Prostate gland (tissue), 2 donors: ENCODE measurements at regions not wholly inside any gene's neighbourhood (a gene's known extent, or its start where the extent isn't known, plus 50 kb on each side); places are given as distances from the start of the nearest gene placed in this dataset.

Source experiments
- DNase-seq: peaks from one replicate; pipeline ENCODE4 v3.0.0-alpha.2; 2019; ENCODE audit warnings: low spot score
- H3K27ac ChIP-seq, 2 donors: fragments of 200-600 bp; sonication (generic); 2 replicates each; pipeline ENCODE4 v1.5.1; 2017 to 2019
- H3K27me3 ChIP-seq: fragments of 200-600 bp; sonication (generic); replicated peaks from 2 replicates; pipeline ENCODE4 v1.5.1; 2019; ENCODE audit not compliant: insufficient read depth
- H3K36me3 ChIP-seq, 2 donors: fragments of 200-600 bp; sonication (generic); 1 replicate in 1 of 2; 2 replicates in 1 of 2; pipeline versions ENCODE4 v1.5.1 to v1.8.1; 2017 to 2019
- H3K4me1 ChIP-seq: fragments of 200-600 bp; sonication (generic); replicated peaks from 2 replicates; pipeline ENCODE4 v1.5.1; 2019
- H3K4me3 ChIP-seq, 2 donors: fragments of 200-600 bp; sonication (generic); 2 replicates each; pipeline ENCODE4 v1.5.1; 2017 to 2019
- H3K9me3 ChIP-seq: fragments of 200-600 bp; sonication (generic); 2 replicates; pipeline ENCODE4 v1.5.1; 2017
- POLR2A ChIP-seq: fragments of 450-650 bp; IDR thresholded peaks from one replicate; pipeline ENCODE4 v1.6.1; 2016; ENCODE audit warnings: antibody characterized with exemption, mild to moderate bottlenecking
- POLR2AphosphoS5 ChIP-seq: sonication (generic); formaldehyde crosslinking; IDR thresholded peaks from one replicate; pipeline ENCODE4 v1.6.1; 2017; ENCODE audit warnings: antibody characterized with exemption
- WGBS: methylation state at CpG from one replicate; pipeline ENCODE4 v1.1.5; 2018; 5-methylcytosine and 5-hydroxymethylcytosine counted together
- intact Hi-C: fragments of 100-400 bp; cut with DNase I; formaldehyde crosslinking; loops from one replicate; pipeline ENCODE4 v1.14.2; 2022
- TF ChIP-seq, protein P1 (sequence below), 4 experiments: fragments of 200-600 bp in 2 of 4; fragments of 450-650 bp in 2 of 4; sonication (generic) in 2 of 4; IDR thresholded peaks; 1 replicate in 3 of 4; 2 replicates in 1 of 4; pipeline ENCODE4 v1.5.1; 2016 to 2019; ENCODE audit warnings: antibody characterized with exemption in 4 of 4, mild to moderate bottlenecking in 2 of 4, moderate library complexity in 2 of 4

DNA sequence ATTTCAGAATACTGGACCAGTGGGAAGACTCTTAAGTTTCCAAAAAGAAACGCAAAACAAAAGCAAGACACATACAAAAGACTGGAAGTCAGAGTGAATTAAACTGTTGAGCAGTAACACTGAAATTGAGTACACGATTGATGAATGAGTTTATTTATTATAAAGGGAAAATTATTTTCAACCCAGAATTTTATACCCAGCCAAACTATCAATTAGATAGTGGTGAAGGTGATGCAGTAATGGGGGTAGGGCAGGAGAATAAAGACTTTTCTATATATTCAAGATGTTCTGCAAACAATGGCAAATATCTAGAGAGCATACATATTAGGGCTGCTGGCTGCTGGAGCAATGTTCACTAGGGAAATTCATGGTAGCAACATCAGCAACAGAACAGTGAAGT lies 143.7 kb upstream of the NPVF start:
- TF ChIP-seq POLR2A (no peak), POLR2AphosphoS5 (no peak)
- TF ChIP-seq, protein P1, sequence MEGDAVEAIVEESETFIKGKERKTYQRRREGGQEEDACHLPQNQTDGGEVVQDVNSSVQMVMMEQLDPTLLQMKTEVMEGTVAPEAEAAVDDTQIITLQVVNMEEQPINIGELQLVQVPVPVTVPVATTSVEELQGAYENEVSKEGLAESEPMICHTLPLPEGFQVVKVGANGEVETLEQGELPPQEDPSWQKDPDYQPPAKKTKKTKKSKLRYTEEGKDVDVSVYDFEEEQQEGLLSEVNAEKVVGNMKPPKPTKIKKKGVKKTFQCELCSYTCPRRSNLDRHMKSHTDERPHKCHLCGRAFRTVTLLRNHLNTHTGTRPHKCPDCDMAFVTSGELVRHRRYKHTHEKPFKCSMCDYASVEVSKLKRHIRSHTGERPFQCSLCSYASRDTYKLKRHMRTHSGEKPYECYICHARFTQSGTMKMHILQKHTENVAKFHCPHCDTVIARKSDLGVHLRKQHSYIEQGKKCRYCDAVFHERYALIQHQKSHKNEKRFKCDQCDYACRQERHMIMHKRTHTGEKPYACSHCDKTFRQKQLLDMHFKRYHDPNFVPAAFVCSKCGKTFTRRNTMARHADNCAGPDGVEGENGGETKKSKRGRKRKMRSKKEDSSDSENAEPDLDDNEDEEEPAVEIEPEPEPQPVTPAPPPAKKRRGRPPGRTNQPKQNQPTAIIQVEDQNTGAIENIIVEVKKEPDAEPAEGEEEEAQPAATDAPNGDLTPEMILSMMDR (IDR thresholded peaks at IDR 0.05): no peak
- Histone ChIP-seq H3K27ac (no peak overlapping the region), H3K27me3 (no peaks in the 10 kb centered on the region), H3K4me1 (no peaks in the 10 kb centered on the region), H3K9me3 (no peaks in the 10 kb centered on the region), H3K4me3 (no peak overlapping the region), H3K36me3 (no peaks in the 10 kb centered on the region)
- WGBS: 95% methylated on average over 2 of the region's 2 CpGs
- no peak for DNase-seq
- intact Hi-C loops: no loop called here

DNA sequence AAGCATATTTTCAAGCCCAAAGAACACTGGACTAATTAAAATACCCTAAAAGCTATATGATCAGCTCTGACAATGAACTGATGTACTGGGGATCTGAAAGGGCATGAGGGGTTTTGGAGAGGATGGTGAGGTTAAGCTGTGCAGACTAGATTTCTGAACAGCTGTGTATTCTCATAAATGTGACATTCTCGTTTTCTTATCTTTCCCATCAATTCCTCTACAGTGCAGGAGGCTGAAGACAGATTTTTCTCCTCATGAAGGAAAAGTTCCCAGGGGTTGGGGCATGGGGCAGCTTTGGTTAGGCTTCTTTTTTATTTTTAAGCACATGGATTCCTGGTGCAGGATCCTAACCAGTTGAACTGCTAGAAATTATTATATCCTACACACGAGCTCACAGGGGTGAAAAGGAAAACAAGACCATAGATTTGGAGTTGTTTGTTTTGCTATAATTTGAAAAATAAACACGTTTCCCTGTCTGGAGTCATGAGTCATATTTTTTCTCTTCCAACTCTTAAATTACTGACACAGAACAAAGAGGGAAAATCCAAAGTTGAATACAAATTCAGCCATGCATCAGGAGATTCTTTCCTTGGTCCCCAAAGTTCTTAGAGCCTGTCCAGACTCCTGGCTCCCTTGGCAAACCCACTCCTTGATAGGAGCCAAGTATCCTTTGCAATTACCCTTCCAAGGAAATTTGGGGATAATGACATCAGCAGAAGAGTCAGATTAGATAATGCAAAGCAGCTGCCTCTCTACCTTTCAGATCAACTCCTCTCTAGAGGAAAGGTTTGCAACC lies 147.7 kb upstream of the NPVF start:
- Histone ChIP-seq H3K27ac (no peak overlapping the region), H3K9me3 (no peaks in the 10 kb centered on the region), H3K4me1 (no peaks in the 10 kb centered on the region), H3K4me3 (no peak overlapping the region), H3K36me3 (no peaks in the 10 kb centered on the region), H3K27me3 (no peaks in the 10 kb centered on the region)
- 11% methylated on average over 3 of the region's 3 CpGs for WGBS
- no peak for TF ChIP-seq POLR2A
- TF ChIP-seq POLR2AphosphoS5: no peak
- TF ChIP-seq, protein P1 (IDR thresholded peaks at IDR 0.05): no peak
- intact Hi-C loops: no loop called here
- no peak for DNase-seq

DNA sequence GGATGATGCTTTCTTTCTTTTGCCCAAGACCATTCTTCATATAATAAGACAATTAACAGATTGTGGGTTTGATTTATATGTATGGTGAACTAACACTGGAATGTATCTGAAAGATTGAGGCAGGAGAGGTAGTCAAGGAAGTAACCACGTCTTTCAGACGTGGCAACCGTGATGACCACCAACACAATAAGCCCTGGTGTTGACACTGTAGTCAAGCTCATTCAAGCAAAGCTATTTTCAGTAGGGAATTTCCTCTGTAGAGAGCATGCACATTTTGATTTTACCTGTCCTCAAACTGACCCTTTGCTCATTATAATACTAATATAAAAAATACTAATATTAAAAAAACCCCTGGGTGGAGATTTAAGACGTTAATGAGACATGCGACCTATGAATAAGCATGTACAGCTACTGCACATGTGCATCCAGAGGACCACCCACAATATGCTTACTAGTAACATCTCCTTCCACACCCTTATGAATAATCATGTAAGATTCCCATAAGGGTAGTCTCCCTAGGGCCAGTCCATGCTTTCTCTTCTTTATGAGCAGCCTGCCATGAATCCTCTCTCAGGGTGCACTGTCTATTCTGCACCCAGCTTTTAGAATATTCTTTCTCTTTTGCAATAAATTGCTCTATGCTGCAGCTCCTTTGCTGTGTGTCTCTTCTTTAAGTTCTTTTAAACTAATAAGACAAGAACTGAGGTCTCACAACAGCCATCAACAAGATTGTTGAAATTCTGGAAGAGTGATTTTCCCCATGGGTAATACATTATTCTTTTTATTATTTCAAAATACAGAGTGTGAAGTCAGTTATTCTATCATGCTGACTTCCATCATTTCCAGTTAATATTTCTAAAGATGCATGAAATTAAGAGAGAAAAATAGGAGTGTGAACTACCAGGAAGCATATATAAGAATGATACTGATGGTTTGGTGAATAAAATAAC lies 151.3 kb upstream of the NPVF start:
- Histone ChIP-seq H3K4me1 (no peaks in the 10 kb centered on the region), H3K4me3 (no peak overlapping the region), H3K27ac (no peak overlapping the region), H3K36me3 (no peaks in the 10 kb centered on the region), H3K9me3 (no peaks in the 10 kb centered on the region), H3K27me3 (no peaks in the 10 kb centered on the region)
- no peak for DNase-seq
- intact Hi-C loops: no loop called here
- WGBS: 87% methylated on average over 5 of the region's 5 CpGs
- TF ChIP-seq POLR2AphosphoS5: no peak
- TF ChIP-seq, protein P1 (IDR thresholded peaks at IDR 0.05): no peak

DNA sequence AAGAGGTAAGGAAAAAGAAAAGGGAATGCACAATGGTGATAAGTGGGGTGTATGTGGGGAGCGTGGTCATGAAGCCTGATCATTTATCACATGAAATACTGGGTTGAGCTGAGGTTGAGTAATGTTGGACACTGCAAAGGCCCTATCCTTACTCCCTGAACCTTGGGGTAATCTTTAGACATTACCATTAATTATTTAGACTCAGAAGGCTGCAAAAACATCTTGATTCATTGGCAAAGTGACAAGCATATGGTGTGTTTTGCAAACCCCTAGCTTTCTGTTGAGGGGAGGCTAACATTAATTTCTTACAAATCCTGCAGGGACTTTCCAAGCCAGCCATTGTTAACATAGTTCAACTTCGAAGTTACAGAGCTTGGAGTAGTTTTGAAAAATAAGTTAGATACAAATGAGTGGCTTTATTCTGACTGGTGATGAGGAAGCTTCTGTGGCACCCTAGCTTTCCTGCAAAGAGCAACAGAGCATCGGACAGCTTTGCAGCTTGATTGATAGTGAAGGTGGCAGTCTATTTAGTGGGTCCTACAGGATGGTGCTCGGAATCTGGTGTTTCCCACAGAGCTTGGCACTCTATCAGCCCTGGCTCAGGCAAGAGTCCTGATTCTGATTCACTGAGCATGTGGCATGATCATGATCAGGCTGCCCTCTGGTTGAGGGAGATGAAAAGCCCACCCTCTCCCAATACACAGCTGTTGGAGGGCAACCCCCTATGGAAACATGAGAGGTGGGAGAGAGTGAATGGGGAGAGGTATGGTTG lies 153.7 kb upstream of the NPVF start:
- H3K27me3 ChIP-seq: no peaks in the 10 kb centered on the region
- no peaks in the 10 kb centered on the region for H3K4me1 ChIP-seq
- no peaks in the 10 kb centered on the region for H3K9me3 ChIP-seq
- 69% methylated on average over 4 of the region's 4 CpGs for WGBS
- intact Hi-C loops: no loop called here
- H3K36me3 ChIP-seq: no peaks in the 10 kb centered on the region
- peak overlapping the region in 1 of 2 donors; percentile 67 for H3K27ac ChIP-seq
- DNase-seq: no peak
- TF ChIP-seq POLR2AphosphoS5 (no peak), POLR2A (no peak)
- TF ChIP-seq, protein P1 (IDR thresholded peaks at IDR 0.05): no peak
- H3K4me3 ChIP-seq: no peak overlapping the region
